ENCODE measurements at regions not wholly inside any gene's neighbourhood (a gene's known extent, or its start where the extent isn't known, plus 50 kb on each side); places are given as distances from the start of the nearest gene placed in this dataset.

DNA sequence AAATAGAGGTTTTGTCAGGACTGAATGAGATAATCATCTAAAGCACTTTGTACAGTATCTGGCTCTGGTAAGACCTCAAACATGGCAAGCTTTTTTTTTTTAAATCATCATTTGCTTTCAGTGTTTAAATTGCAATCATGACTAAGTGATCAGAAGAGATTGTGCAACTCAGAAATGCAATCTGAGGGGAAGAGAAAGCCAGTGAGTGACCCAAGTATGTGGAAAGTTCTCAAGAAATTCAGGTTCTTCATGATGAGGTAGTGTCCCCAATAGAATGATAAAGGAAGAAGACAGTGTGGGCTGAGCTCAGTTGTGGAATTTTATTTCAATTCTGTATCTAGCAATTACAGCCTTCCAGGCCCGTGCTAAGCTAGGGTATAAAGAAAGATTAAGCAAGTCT lies 132.2 kb upstream of the TBC1D5 start:
- WGBS (ENCODE audit: extremely low coverage, insufficient read length, low lambda C conversion rate): no CpG with 5 or more reads among the region's 1 CpG
- H3K4me1 Mint-ChIP-seq: peaks cover 0 to 14% of the 10 kb centered on the region in 2 experiments; a peak in 1 of 4 replicates

More for the DNA sequence above, 132.2 kb upstream of the TBC1D5 start:
- H3K4me2 ChIP-seq (ENCODE audit: insufficient read depth, insufficient read length, low read length): no peak overlapping the region
- no peak overlapping the region for H2BK15ac ChIP-seq (ENCODE audit: low read depth, low read length)
- no peaks in the 10 kb centered on the region for H4K20me1 ChIP-seq (ENCODE audit: control insufficient read depth, insufficient read depth, insufficient read length)
- TF ChIP-seq, protein P1, sequence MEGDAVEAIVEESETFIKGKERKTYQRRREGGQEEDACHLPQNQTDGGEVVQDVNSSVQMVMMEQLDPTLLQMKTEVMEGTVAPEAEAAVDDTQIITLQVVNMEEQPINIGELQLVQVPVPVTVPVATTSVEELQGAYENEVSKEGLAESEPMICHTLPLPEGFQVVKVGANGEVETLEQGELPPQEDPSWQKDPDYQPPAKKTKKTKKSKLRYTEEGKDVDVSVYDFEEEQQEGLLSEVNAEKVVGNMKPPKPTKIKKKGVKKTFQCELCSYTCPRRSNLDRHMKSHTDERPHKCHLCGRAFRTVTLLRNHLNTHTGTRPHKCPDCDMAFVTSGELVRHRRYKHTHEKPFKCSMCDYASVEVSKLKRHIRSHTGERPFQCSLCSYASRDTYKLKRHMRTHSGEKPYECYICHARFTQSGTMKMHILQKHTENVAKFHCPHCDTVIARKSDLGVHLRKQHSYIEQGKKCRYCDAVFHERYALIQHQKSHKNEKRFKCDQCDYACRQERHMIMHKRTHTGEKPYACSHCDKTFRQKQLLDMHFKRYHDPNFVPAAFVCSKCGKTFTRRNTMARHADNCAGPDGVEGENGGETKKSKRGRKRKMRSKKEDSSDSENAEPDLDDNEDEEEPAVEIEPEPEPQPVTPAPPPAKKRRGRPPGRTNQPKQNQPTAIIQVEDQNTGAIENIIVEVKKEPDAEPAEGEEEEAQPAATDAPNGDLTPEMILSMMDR (conservative IDR thresholded peaks at IDR 0.05): no peak
- no peak overlapping the region for H2AK5ac ChIP-seq (ENCODE audit: insufficient read length, low read length)
- no peak overlapping the region for H3K9ac ChIP-seq (ENCODE audit: extremely low read depth, insufficient read length, low read length)
- Mint-ChIP-seq H3K36me3 (ENCODE audit: insufficient read depth in 1 of 3, low read depth in 3 of 3) (no peaks in the 10 kb centered on the region), H3K27me3 (ENCODE audit: low read depth) (no peaks in the 10 kb centered on the region), H3K4me3 (no peak overlapping the region), H3K27ac (no peak overlapping the region), H3K9me3 (no peaks in the 10 kb centered on the region)
- no peaks in the 10 kb centered on the region for H3K23me2 ChIP-seq (ENCODE audit: insufficient read length, low read depth, low read length, poor library complexity, severe bottlenecking)
- no peak overlapping the region for H3K23ac ChIP-seq (ENCODE audit: insufficient read length, low read depth, low read length)
- H2BK20ac ChIP-seq (ENCODE audit: low read depth, low read length, poor library complexity, severe bottlenecking): no peak overlapping the region
- no peak overlapping the region for H3K4ac ChIP-seq (ENCODE audit: low read depth, low read length)
- H3K27me3 ChIP-seq (ENCODE audit: insufficient read depth, low read length): no peaks in the 10 kb centered on the region
- H4K8ac ChIP-seq (replicated peaks; ENCODE audit: insufficient read length, low read depth, low read length): no peak overlapping the region
- no peak overlapping the region for H2BK12ac ChIP-seq (ENCODE audit: insufficient read length, low read depth, low read length)
- H4K5ac ChIP-seq (ENCODE audit: insufficient read length, low read depth, low read length): no peak overlapping the region
- H2AFZ ChIP-seq (ENCODE audit: low read length): no peak overlapping the region
- H3K56ac ChIP-seq (ENCODE audit: insufficient read length, low read depth, low read length): no peak overlapping the region
- no peak overlapping the region for H2BK120ac ChIP-seq (ENCODE audit: low read depth, low read length, poor library complexity, severe bottlenecking)
- 0 out of 2 replicates have a peak, but pooled peaks cover 2% of the 10 kb centered on the region for H3K79me2 ChIP-seq (ENCODE audit: insufficient read depth, low read length)
- H3K18ac ChIP-seq (ENCODE audit: insufficient read length, low read depth, low read length): no peak overlapping the region
- no peak for DNase-seq
- H3K27ac ChIP-seq (ENCODE audit: insufficient read length, low read depth, low read length): no peak overlapping the region
- H3T11ph ChIP-seq (ENCODE audit: low read length): no peak overlapping the region
- no peaks in the 10 kb centered on the region for H3K9me3 ChIP-seq (ENCODE audit: control insufficient read depth, low read depth, low read length)
- no peak overlapping the region for H3K14ac ChIP-seq (ENCODE audit: insufficient read depth, low read length)
- H2BK5ac ChIP-seq (ENCODE audit: insufficient read length, low read length): no peak overlapping the region
- no peak overlapping the region for H4K91ac ChIP-seq (ENCODE audit: insufficient read length, low read depth, low read length)
- H3K79me1 ChIP-seq (ENCODE audit: insufficient read depth, low read depth, low read length, poor library complexity, severe bottlenecking): no peaks in the 10 kb centered on the region
- no peaks in the 10 kb centered on the region for H3K4me1 ChIP-seq (ENCODE audit: insufficient read depth, low read length)
